Right ventricle myocardium superior (tissue), 1 donor: ENCODE measurements at regions not wholly inside any gene's neighbourhood (a gene's known extent, or its start where the extent isn't known, plus 50 kb on each side); places are given as distances from the start of the nearest gene placed in this dataset.

Source experiments
- ATAC-seq: fragments of 200-7000 bp; cut with Tn5 transposase; one replicate; pipeline ENCODE4 v1.9.1; 2020; ENCODE audit warnings: mild to moderate bottlenecking; ENCODE audit not compliant: poor library complexity
- DNase-seq: peaks from one replicate; pipeline ENCODE4 v3.0.0-alpha.2; 2020
- intact Hi-C: fragments of 100-400 bp; cut with DNase I; formaldehyde crosslinking; loops from one replicate; pipeline ENCODE4 v1.11.2; 2022
- donor health status: DM: no; HTN: yes; CAD: no; lungs with severe emphysema.

- ATAC-seq (no peak), DNase-seq (no peak)
- intact Hi-C loops: no loop called here
Measured at GRCh38 chr7:145957160-145957890, 159.3 kb upstream of the CNTNAP2 start.

GRCh38 chr7:145951566-145951965 lies 165.0 kb upstream of the CNTNAP2 start:
- DNase-seq (no peak), ATAC-seq (no peak)
- intact Hi-C loops: no loop called here

GRCh38 chr7:145928937-145929336 lies 187.7 kb upstream of the CNTNAP2 start:
- intact Hi-C loops: no loop called here
- ATAC-seq: no peak

GRCh38 chr7:145919712-145920111 lies 196.9 kb upstream of the CNTNAP2 start:
- no peak for DNase-seq
- no peak for ATAC-seq

More at GRCh38 chr7:145928937-145929336, 187.7 kb upstream of the CNTNAP2 start:
- DNase-seq: no peak

GRCh38 chr7:145916776-145917175 lies 199.8 kb upstream of the CNTNAP2 start:
- intact Hi-C loops: no loop called here
- ATAC-seq (no peak), DNase-seq (peak; percentile 33)

More at GRCh38 chr7:145919712-145920111, 196.9 kb upstream of the CNTNAP2 start:
- intact Hi-C loops: no loop called here

- intact Hi-C loops: no loop called here
- ATAC-seq: no peak
- DNase-seq: no peak
Measured at GRCh38 chr7:145915679-145916078, 200.9 kb upstream of the CNTNAP2 start.

GRCh38 chr7:145909991-145910513 lies 206.5 kb upstream of the CNTNAP2 start:
- DNase-seq (no peak), ATAC-seq (no peak)
- intact Hi-C loops: no loop called here

- no peak for ATAC-seq
- intact Hi-C loops: no loop called here
Measured at GRCh38 chr7:145903658-145904057, 212.9 kb upstream of the CNTNAP2 start.

GRCh38 chr7:145902123-145902522 lies 214.5 kb upstream of the CNTNAP2 start:
- ATAC-seq: no peak
- intact Hi-C loops: no loop called here
- DNase-seq: no peak

More at GRCh38 chr7:145903658-145904057, 212.9 kb upstream of the CNTNAP2 start:
- no peak for DNase-seq

GRCh38 chr7:145899938-145900337 lies 216.7 kb upstream of the CNTNAP2 start:
- no peak for DNase-seq
- intact Hi-C loops: no loop called here
- ATAC-seq: no peak

GRCh38 chr7:145893925-145894535 lies 222.6 kb upstream of the CNTNAP2 start:
- intact Hi-C loops: no loop called here
- DNase-seq (no peak), ATAC-seq (no peak)

- intact Hi-C loops: no loop called here
- no peak for DNase-seq
- ATAC-seq: no peak
Measured at GRCh38 chr7:145884716-145885514, 231.7 kb upstream of the CNTNAP2 start.

GRCh38 chr7:145876376-145876775 lies 240.2 kb upstream of the CNTNAP2 start:
- intact Hi-C loops: no loop called here
- ATAC-seq (no peak), DNase-seq (no peak)

GRCh38 chr7:145875267-145875666 lies 241.3 kb upstream of the CNTNAP2 start:
- no peak for DNase-seq
- intact Hi-C loops: no loop called here
- no peak for ATAC-seq

GRCh38 chr7:145868935-145869334 lies 247.7 kb upstream of the CNTNAP2 start:
- ATAC-seq: no peak
- intact Hi-C loops: no loop called here

GRCh38 chr7:145862212-145862611 lies 254.4 kb upstream of the CNTNAP2 start:
- DNase-seq (no peak), ATAC-seq (no peak)
- intact Hi-C loops: no loop called here

More at GRCh38 chr7:145868935-145869334, 247.7 kb upstream of the CNTNAP2 start:
- no peak for DNase-seq

GRCh38 chr7:145860809-145861208 lies 255.8 kb upstream of the CNTNAP2 start:
- intact Hi-C loops: no loop called here
- ATAC-seq (no peak), DNase-seq (no peak)

- intact Hi-C loops: no loop called here
- DNase-seq (no peak), ATAC-seq (no peak)
Measured at GRCh38 chr7:145850636-145851035, 266.0 kb upstream of the CNTNAP2 start.

GRCh38 chr7:145848691-145849090 lies 267.9 kb upstream of the CNTNAP2 start:
- no peak for ATAC-seq
- intact Hi-C loops: no loop called here
- no peak for DNase-seq
